ENCODE measurements at regions not wholly inside any gene's neighbourhood (a gene's known extent, or its start where the extent isn't known, plus 50 kb on each side); places are given as distances from the start of the nearest gene placed in this dataset.

GRCh38 chr10:108862676-108863350 is 1060.5 kb downstream of the XPNPEP1 start:
- DNase-seq (ENCODE audit: low read depth, low spot score) = no peak
- Histone ChIP-seq H3K27me3 (ENCODE audit: control insufficient read depth, insufficient read depth, low read length) (no peaks in the 10 kb centered on the region), H3K4me3 (ENCODE audit: low read depth in 2 of 2, low read length in 2 of 2) (no peak overlapping the region), H3K36me3 (ENCODE audit: control insufficient read depth, insufficient read depth, low read length) (no peaks in the 10 kb centered on the region), H3K4me1 (ENCODE audit: control insufficient read depth, insufficient read depth, low read length) (no peaks in the 10 kb centered on the region), H3K9me3 (ENCODE audit: control insufficient read depth, insufficient read depth, low read depth, low read length) (no peaks in the 10 kb centered on the region), H3K27ac (ENCODE audit: low read length) (no peak overlapping the region)
- in situ Hi-C loops (cut with HindIII; ENCODE audit: low pct_unique_long_range_greater_than_20kb, low sequenced_read_pairs) = no loop called here
- no peak for ATAC-seq
- no TSS peak for BruUV-seq (replicated peaks)
- intact Hi-C loops (cut with micrococcal nuclease; ENCODE audit: unreplicated experiment) = no loop called here
- TF ChIP-seq CTCF (IDR thresholded peaks at IDR 0.05) = no peak
- TF ChIP-seq TCF7L2 (IDR thresholded peaks at IDR 0.05; ENCODE audit: low read depth, low read length) = no peak
- TF ChIP-seq REST (IDR thresholded peaks at IDR 0.05; ENCODE audit: insufficient read depth in 1 of 2, low read depth in 2 of 2, low read length in 1 of 2) = no peak
- no peak for TF ChIP-seq POLR2AphosphoS5 (IDR thresholded peaks at IDR 0.05; ENCODE audit: low read depth, low read length)
- no peak for TF ChIP-seq SIN3A (IDR thresholded peaks at IDR 0.05; ENCODE audit: borderline replicate concordance, insufficient read depth, low read depth, low read length)
- CTCF ChIA-PET = no interaction called here
- POLR2A ChIA-PET = no interaction called here

- no peaks in the 10 kb centered on the region for H3K4me1 ChIP-seq (ENCODE audit: control insufficient read depth, insufficient read depth, low read length)
- H3K9me3 ChIP-seq (ENCODE audit: control insufficient read depth, insufficient read depth, low read depth, low read length) = no peaks in the 10 kb centered on the region
- no peak overlapping the region for H3K27ac ChIP-seq (ENCODE audit: low read length)
- TF ChIP-seq SIN3A (IDR thresholded peaks at IDR 0.05; ENCODE audit: borderline replicate concordance, insufficient read depth, low read depth, low read length) (no peak), REST (IDR thresholded peaks at IDR 0.05; ENCODE audit: insufficient read depth in 1 of 2, low read depth in 2 of 2, low read length in 1 of 2) (no peak), POLR2AphosphoS5 (IDR thresholded peaks at IDR 0.05; ENCODE audit: low read depth, low read length) (no peak), TCF7L2 (IDR thresholded peaks at IDR 0.05; ENCODE audit: low read depth, low read length) (no peak), CTCF (IDR thresholded peaks at IDR 0.05) (no peak)
- in situ Hi-C loops (cut with HindIII; ENCODE audit: low pct_unique_long_range_greater_than_20kb, low sequenced_read_pairs) = no loop called here
- no peaks in the 10 kb centered on the region for H3K27me3 ChIP-seq (ENCODE audit: control insufficient read depth, insufficient read depth, low read length)
- H3K4me3 ChIP-seq (ENCODE audit: low read depth in 2 of 2, low read length in 2 of 2) = no peak overlapping the region
- CTCF ChIA-PET = no interaction called here
- POLR2A ChIA-PET = no interaction called here
- no peak for ATAC-seq
- no TSS peak for BruUV-seq (replicated peaks)
- DNase-seq (ENCODE audit: low read depth, low spot score) = no peak
- no peaks in the 10 kb centered on the region for H3K36me3 ChIP-seq (ENCODE audit: control insufficient read depth, insufficient read depth, low read length)
- intact Hi-C loops (cut with micrococcal nuclease; ENCODE audit: unreplicated experiment) = no loop called here
Observed at GRCh38 chr10:108861181-108861754, 1062.0 kb downstream of the XPNPEP1 start.

All from Panc1 (cell line).